GM12875 (cell line): ENCODE measurements at regions not wholly inside any gene's neighbourhood (a gene's known extent, or its start where the extent isn't known, plus 50 kb on each side); places are given as distances from the start of the nearest gene placed in this dataset.

Experiments
- H3K4me3 ChIP-seq: one replicate; pipeline ENCODE4 v1.5.1; 2011; ENCODE audit warnings: low read depth, low read length, control low read depth
- TF ChIP-seq, protein P1 (sequence below): IDR thresholded peaks from 2 replicates; pipeline ENCODE4 v1.5.1; 2011; ENCODE audit warnings: low read depth, mild to moderate bottlenecking, control low read depth, inconsistent platforms, low read length, moderate library complexity, borderline replicate concordance; ENCODE audit not compliant: insufficient read depth

DNA sequence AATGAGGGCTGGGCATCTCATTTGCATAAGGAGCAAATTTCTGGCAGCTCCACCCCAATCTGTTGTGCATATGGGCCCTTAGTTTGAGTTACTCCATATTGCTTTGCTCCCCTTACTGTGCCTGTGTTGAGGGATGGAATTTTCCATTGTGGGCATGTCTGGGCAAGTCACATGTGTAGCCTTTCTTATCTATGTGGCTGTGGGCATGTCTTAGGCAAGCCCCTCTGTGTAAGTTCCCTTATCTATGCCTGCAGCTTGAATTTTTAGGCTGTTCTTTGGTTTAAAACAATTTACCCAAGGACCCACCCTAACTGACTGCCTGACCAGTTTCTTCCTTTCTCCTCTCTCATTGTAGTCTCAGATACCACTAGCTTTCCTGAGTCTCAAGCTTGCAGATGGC is 405.7 kb upstream of the NCAM2 start:
- no peak overlapping the region for H3K4me3 ChIP-seq
- TF ChIP-seq, protein P1, sequence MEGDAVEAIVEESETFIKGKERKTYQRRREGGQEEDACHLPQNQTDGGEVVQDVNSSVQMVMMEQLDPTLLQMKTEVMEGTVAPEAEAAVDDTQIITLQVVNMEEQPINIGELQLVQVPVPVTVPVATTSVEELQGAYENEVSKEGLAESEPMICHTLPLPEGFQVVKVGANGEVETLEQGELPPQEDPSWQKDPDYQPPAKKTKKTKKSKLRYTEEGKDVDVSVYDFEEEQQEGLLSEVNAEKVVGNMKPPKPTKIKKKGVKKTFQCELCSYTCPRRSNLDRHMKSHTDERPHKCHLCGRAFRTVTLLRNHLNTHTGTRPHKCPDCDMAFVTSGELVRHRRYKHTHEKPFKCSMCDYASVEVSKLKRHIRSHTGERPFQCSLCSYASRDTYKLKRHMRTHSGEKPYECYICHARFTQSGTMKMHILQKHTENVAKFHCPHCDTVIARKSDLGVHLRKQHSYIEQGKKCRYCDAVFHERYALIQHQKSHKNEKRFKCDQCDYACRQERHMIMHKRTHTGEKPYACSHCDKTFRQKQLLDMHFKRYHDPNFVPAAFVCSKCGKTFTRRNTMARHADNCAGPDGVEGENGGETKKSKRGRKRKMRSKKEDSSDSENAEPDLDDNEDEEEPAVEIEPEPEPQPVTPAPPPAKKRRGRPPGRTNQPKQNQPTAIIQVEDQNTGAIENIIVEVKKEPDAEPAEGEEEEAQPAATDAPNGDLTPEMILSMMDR = no peak

DNA sequence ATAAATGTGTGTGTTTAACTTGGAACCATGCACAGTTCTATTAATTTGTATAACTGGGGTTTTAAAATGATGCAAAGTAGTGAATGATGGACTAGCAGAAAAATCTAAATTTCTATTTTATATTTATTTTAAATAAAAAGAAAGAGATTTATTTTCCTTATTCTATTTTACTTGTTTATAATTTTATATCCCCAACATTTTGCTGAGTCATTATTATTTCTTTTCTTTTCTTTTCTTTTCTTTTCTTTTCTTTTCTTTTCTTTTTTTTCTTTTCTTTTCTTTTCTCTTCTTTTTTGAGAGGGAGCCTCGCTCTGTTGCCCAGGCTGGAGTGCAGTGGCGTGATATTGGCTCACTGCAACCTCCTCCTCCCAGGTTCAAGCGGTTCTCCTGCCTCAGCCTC is 395.0 kb upstream of the NCAM2 start:
- TF ChIP-seq, protein P1 = no peak

DNA sequence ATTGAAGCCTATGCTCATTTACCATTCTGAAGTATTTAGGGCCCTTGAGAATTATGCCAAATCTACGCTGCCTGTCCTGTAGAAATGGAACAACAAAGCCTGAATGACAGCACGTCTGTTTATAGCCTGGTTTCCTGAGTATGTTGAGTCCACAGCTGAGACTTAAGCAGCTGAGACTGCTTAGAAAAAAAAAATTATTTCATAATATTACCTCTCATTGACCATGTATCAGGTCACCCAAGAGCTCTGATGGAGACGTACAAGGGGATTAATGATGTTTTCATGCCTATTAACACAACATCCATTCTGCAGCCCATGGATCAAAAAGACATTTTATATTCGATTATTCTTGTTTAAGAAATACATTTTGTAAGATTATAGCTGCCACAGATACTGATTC is 387.2 kb upstream of the NCAM2 start:
- TF ChIP-seq, protein P1 = no peak

More for the DNA sequence above, 395.0 kb upstream of the NCAM2 start:
- H3K4me3 ChIP-seq = no peak overlapping the region

DNA sequence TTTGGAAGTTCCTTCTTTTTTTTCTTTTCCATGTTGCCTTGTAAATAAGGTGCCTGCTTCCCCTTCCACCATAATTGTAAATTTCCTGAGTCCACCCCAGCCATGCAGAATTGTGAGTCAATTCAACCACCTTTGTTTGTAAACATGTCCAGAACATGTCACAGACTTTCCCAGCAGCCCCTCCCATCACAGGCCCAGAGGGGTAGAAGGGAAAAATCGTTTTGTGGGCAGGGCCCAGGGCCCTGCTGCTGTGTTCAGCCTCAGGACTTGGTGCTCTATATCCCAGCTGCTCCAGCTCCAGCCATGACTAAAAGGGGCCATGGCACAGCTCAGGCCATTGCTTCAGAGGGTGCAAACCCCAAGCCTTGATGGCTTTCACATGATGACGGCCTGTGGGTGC is 384.6 kb upstream of the NCAM2 start:
- no peak overlapping the region for H3K4me3 ChIP-seq
- TF ChIP-seq, protein P1 = no peak

More for the DNA sequence above, 387.2 kb upstream of the NCAM2 start:
- H3K4me3 ChIP-seq = no peak overlapping the region

DNA sequence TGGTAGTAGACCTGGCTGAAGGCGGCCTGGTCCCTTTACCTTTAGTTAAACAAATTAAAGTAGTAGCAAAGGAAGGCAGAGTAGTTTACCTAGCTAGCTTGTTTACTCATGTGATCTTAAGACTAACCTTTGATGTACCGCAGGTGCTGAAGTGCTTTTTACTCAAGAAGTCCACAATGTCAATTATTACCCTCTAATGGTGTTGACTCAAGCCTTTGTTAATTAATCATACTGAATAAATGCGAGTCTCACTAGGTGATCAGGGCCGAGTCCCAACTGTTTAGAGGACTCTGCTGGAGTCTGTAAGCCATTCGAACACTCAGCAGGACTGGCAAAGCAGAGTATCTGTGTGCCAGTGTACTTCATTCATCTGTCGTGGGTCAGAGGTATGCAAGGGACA is 381.1 kb upstream of the NCAM2 start:
- TF ChIP-seq, protein P1 = no peak
- no peak overlapping the region for H3K4me3 ChIP-seq

DNA sequence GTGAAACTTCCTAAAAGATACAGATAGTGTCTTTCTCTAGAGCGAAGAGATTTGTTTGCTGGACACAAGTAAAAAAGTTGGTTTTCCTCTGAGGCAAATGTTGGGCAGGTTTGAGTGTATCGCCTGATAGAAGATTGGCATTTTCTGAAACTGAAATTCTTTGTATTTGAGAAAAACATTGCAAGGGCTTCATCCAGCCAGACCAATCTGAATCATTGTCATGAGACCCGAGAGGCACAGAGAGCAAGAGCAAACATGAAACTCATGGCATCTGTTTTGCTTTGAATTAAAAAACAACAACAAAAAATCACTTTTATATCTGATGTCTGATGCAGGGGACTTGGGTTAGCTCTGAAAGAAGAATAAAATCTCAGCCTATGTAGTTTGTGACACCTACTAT is 379.3 kb upstream of the NCAM2 start:
- H3K4me3 ChIP-seq = no peak overlapping the region
- TF ChIP-seq, protein P1 = no peak

DNA sequence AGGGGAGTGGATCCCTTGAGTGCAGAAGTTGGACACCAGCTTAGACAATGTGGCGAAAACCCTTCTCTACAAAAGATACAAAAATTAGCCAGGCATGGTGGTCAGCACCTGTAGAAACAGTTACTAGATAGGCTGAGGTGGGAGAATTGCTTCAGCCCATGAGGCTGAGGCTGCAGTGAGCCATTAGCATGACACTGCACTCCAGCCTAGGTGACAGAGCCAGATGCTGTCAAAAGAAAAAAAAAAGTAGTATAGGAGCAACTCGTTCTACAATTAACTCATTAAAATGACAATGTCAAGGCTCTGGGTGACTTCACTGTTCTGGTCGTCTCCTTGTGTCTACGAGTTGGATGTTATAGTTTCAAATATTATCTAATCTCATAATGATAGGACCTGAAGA is 370.6 kb upstream of the NCAM2 start:
- TF ChIP-seq, protein P1 = no peak
- H3K4me3 ChIP-seq = no peak overlapping the region
